Fibroblast of skin of right biceps (primary cell): ENCODE measurements at regions not wholly inside any gene's neighbourhood (a gene's known extent, or its start where the extent isn't known, plus 50 kb on each side); places are given as distances from the start of the nearest gene placed in this dataset.

Source experiments
- DNase-seq: peaks from one replicate; pipeline ENCODE4 v3.0.0-alpha.2; 2013

- DNase-seq: no peak
Measured at GRCh38 chr16:60763869-60764268, 1272.4 kb downstream of the CDH8 start.

GRCh38 chr16:60755907-60756306 lies 1280.3 kb downstream of the CDH8 start:
- DNase-seq: peak; percentile 11

GRCh38 chr16:60748366-60748765 lies 1287.9 kb downstream of the CDH8 start:
- peak; percentile 60 for DNase-seq

GRCh38 chr16:60744198-60744597 lies 1292.0 kb downstream of the CDH8 start:
- DNase-seq: no peak

GRCh38 chr16:60741810-60742209 lies 1294.4 kb downstream of the CDH8 start:
- DNase-seq: no peak

GRCh38 chr16:60739737-60740683 lies 1296.2 kb downstream of the CDH8 start:
- DNase-seq: no peak

- peak; percentile 26 for DNase-seq
Measured at GRCh38 chr16:60731329-60732050, 1304.7 kb downstream of the CDH8 start.

- DNase-seq: peak; percentile 68
Measured at GRCh38 chr16:60729051-60729450, 1307.2 kb downstream of the CDH8 start.

GRCh38 chr16:60727851-60728250 lies 1308.4 kb downstream of the CDH8 start:
- peak; percentile 52 for DNase-seq

- DNase-seq: no peak
Measured at GRCh38 chr16:60720060-60720459, 1316.2 kb downstream of the CDH8 start.

GRCh38 chr16:60717808-60718207 lies 1318.4 kb downstream of the CDH8 start:
- no peak for DNase-seq

- DNase-seq: peak; percentile 15
Measured at GRCh38 chr16:60712144-60712543, 1324.1 kb downstream of the CDH8 start.

GRCh38 chr16:60704726-60705125 lies 1331.5 kb downstream of the CDH8 start:
- no peak for DNase-seq

- no peak for DNase-seq
Measured at GRCh38 chr16:60703096-60703495, 1333.1 kb downstream of the CDH8 start.

GRCh38 chr16:60686824-60687223 lies 1349.4 kb downstream of the CDH8 start:
- no peak for DNase-seq

GRCh38 chr16:60684002-60684401 lies 1352.2 kb downstream of the CDH8 start:
- no peak for DNase-seq

- DNase-seq: no peak
Measured at GRCh38 chr16:60682219-60682618, 1354.0 kb downstream of the CDH8 start.

- no peak for DNase-seq
Measured at GRCh38 chr16:60681043-60681442, 1355.2 kb downstream of the CDH8 start.

GRCh38 chr16:60675022-60675421 lies 1361.2 kb downstream of the CDH8 start:
- no peak for DNase-seq

GRCh38 chr16:60674241-60674640 lies 1362.0 kb downstream of the CDH8 start:
- DNase-seq: no peak

- peak; percentile 24 for DNase-seq
Measured at GRCh38 chr16:60655514-60656153, 1380.6 kb downstream of the CDH8 start.

- DNase-seq: peak; percentile 66
Measured at GRCh38 chr16:60651346-60651745, 1384.9 kb downstream of the CDH8 start.

- peak; percentile 57 for DNase-seq
Measured at GRCh38 chr16:60648290-60648689, 1387.9 kb downstream of the CDH8 start.
